ENCODE measurements at regions not wholly inside any gene's neighbourhood (a gene's known extent, or its start where the extent isn't known, plus 50 kb on each side); places are given as distances from the start of the nearest gene placed in this dataset.

- TF ChIP-seq EZH2 (conservative IDR thresholded peaks at IDR 0.05; ENCODE audit: low read depth, low read length) (no peak), ZBTB40 (IDR thresholded peaks at IDR 0.05) (peak; percentile 65), ZBTB40 (CRISPR knock-in tag; IDR thresholded peaks at IDR 0.05) (peak; percentile 92), ZNF24 (IDR thresholded peaks at IDR 0.05) (no peak), ZNF773 (CRISPR knock-in tag; IDR thresholded peaks at IDR 0.05; ENCODE audit: borderline replicate concordance) (no peak), HNRNPUL1 (IDR thresholded peaks at IDR 0.05; ENCODE audit: low read depth, low read length) (no peak), ZSCAN12 (CRISPR knock-in tag; IDR thresholded peaks at IDR 0.05) (no peak)
- peak; percentile 42; the same call in 1 of the 3 replicates for ATAC-seq
- peak; percentile 24 for DNase-seq (ENCODE audit: low spot score)
- in situ Hi-C loops (cut with HindIII; ENCODE audit: extremely low pct_ligation_motif_present, low pct_unique_long_range_greater_than_20kb) (no loop called here), intact Hi-C loops (cut with micrococcal nuclease; ENCODE audit: unreplicated experiment) (no loop called here)
- Histone ChIP-seq H2AFZ (ENCODE audit: low read length) (no peak overlapping the region), H3K4me3 (replicated peaks in 1 of 3; ENCODE audit: insufficient read depth in 1 of 3, low read depth in 2 of 3, low read length in 3 of 3) (no peak overlapping the region), H4K20me1 (ENCODE audit: insufficient read depth, low read length) (no peaks in the 10 kb centered on the region), H3K9me3 (ENCODE audit: low read length) (no peaks in the 10 kb centered on the region), H3K36me3 (replicated peaks in 1 of 2; ENCODE audit: control insufficient read depth in 1 of 2, insufficient read depth in 2 of 2, low read length in 2 of 2) (no peaks in the 10 kb centered on the region), H3K4me1 (ENCODE audit: insufficient read depth, low read length) (no peaks in the 10 kb centered on the region), H3K27ac (ENCODE audit: extremely low read length, insufficient read depth, low read length) (no peak overlapping the region), H3K27me3 (ENCODE audit: control insufficient read depth in 1 of 2, insufficient read depth in 2 of 2, low read length in 2 of 2) (no peaks in the 10 kb centered on the region), H3K4me2 (ENCODE audit: low read depth, low read length) (no peak overlapping the region), H3K9ac (ENCODE audit: insufficient read depth, low read depth, low read length) (no peak overlapping the region), H3K79me2 (ENCODE audit: insufficient read depth, low read length) (no peaks in the 10 kb centered on the region)
- ChIA-PET CTCF (ENCODE audit: low intra/inter-chr PET ratio, low total read pairs) (no interaction called here), POLR2A (no interaction called here)
- 55% methylated on average over 2 of the region's 2 CpGs for WGBS (ENCODE audit: low lambda C conversion rate)
- BruUV-seq (replicated peaks): no TSS peak
- no peak for FAIRE-seq
These were observed 87.7 kb upstream of the PWP1 start for GRCh38 chr12:107597695-107598410.
